Spleen (tissue), 7 donors: ENCODE measurements at regions not wholly inside any gene's neighbourhood (a gene's known extent, or its start where the extent isn't known, plus 50 kb on each side); places are given as distances from the start of the nearest gene placed in this dataset.

Experiments
- POLR2A ChIP-seq, 3 donors: fragments of 450-650 bp; IDR thresholded peaks; one replicate each; pipeline ENCODE4 v1.5.1; 2017; ENCODE audit warnings: antibody characterized with exemption in 3 of 3, mild to moderate bottlenecking in 1 of 3
- POLR2AphosphoS5 ChIP-seq, 3 donors: sonication (generic); formaldehyde crosslinking; IDR thresholded peaks; one replicate each; pipeline ENCODE4 v1.5.1; 2017; ENCODE audit warnings: antibody characterized with exemption in 3 of 3
- TF ChIP-seq, protein P1 (sequence below), 11 experiments: fragments of 200-600 bp in 7 of 11; fragments of 450-650 bp in 4 of 11; sonication (generic) in 4 of 11; IDR thresholded peaks in 8 of 11; conservative IDR thresholded peaks in 3 of 11; 1 replicate in 7 of 11; 2 replicates in 4 of 11; pipeline versions ENCODE4 v1.4.0 to v1.8.0; 2016 to 2021; ENCODE audit warnings: antibody characterized with exemption in 11 of 11, inconsistent platforms in 4 of 11, mild to moderate bottlenecking in 1 of 11
- donor health status: DM: no; HTN: no; CAD: no; lungs with moderate emphysema.
- donor health status: DM: no; HTN: no; CAD: no.
- donor health status: DM: no; HTN: no; CAD: no.

DNA sequence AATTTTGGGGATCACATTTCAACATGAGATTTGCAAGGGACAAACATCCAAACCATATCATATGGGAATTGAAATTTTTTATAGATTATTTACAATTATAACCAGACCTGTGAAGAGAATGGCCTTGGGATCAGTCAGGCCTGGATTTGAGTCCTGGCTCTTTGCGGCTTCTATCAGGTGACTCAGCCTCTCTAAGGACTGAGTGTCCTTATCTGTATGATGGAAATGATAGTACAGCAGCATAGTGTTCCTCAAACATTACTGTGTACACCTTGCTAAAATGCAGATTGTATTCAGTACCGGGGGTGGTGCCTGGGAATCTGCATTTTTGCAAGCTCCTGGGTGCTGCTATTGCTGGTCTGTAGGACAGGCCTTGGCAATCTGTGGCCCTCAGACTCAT is 206.7 kb upstream of the PROK2 start:
- TF ChIP-seq, protein P1, sequence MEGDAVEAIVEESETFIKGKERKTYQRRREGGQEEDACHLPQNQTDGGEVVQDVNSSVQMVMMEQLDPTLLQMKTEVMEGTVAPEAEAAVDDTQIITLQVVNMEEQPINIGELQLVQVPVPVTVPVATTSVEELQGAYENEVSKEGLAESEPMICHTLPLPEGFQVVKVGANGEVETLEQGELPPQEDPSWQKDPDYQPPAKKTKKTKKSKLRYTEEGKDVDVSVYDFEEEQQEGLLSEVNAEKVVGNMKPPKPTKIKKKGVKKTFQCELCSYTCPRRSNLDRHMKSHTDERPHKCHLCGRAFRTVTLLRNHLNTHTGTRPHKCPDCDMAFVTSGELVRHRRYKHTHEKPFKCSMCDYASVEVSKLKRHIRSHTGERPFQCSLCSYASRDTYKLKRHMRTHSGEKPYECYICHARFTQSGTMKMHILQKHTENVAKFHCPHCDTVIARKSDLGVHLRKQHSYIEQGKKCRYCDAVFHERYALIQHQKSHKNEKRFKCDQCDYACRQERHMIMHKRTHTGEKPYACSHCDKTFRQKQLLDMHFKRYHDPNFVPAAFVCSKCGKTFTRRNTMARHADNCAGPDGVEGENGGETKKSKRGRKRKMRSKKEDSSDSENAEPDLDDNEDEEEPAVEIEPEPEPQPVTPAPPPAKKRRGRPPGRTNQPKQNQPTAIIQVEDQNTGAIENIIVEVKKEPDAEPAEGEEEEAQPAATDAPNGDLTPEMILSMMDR (IDR thresholded peaks at IDR 0.05 in 8 of 11, conservative IDR thresholded peaks at IDR 0.05 in 3 of 11) = no peak
- TF ChIP-seq POLR2A (IDR thresholded peaks at IDR 0.05) (no peak), POLR2AphosphoS5 (IDR thresholded peaks at IDR 0.05) (no peak)
